Fibroblast of lung (primary cell): ENCODE measurements at regions not wholly inside any gene's neighbourhood (a gene's known extent, or its start where the extent isn't known, plus 50 kb on each side); places are given as distances from the start of the nearest gene placed in this dataset.

ENCODE experiments used
- DNase-seq, 2 donors: peaks; one replicate each; pipeline versions ENCODE4 v3.0.0 to v3.0.0-alpha.2; 2010; ENCODE audit warnings: low read depth in 2 of 2
- H2AFZ ChIP-seq: 2 replicates; pipeline ENCODE4 v1.5.1; 2012; ENCODE audit warnings: low read length, control low read depth, inconsistent platforms
- H3K27ac ChIP-seq: 2 replicates; pipeline ENCODE4 v1.5.1; 2011; ENCODE audit warnings: low read length, control low read depth; ENCODE audit not compliant: insufficient read depth
- H3K27me3 ChIP-seq: 2 replicates; pipeline ENCODE4 v1.5.1; 2011; ENCODE audit warnings: mild to moderate bottlenecking, low read length; ENCODE audit not compliant: control insufficient read depth, insufficient read depth
- H3K36me3 ChIP-seq: 2 replicates; pipeline ENCODE4 v1.5.1; 2011; ENCODE audit warnings: low read length; ENCODE audit not compliant: control insufficient read depth, insufficient read depth
- H3K4me1 ChIP-seq: 2 replicates; pipeline ENCODE4 v1.5.1; 2011; ENCODE audit warnings: low read length; ENCODE audit not compliant: control insufficient read depth, insufficient read depth; ENCODE audit errors: extremely low read depth
- H3K4me2 ChIP-seq: 2 replicates; pipeline ENCODE4 v1.5.1; 2011; ENCODE audit warnings: low read length, control low read depth; ENCODE audit not compliant: insufficient read depth; ENCODE audit errors: extremely low read depth
- H3K4me3 ChIP-seq, 4 experiments: fragments of 200-600 bp in 1 of 4; sonication (generic) in 1 of 4; replicated peaks in 1 of 4; 2 replicates each; pipeline ENCODE4 v1.5.1; 2011 to 2016; ENCODE audit warnings: low read length in 4 of 4, low read depth in 3 of 4, mild to moderate bottlenecking in 3 of 4, control low read depth in 2 of 4, inconsistent platforms in 1 of 4, mixed read lengths in 1 of 4; ENCODE audit not compliant: insufficient read depth in 1 of 4; ENCODE audit errors: control extremely low read depth in 1 of 4
- H3K79me2 ChIP-seq: 2 replicates; pipeline ENCODE4 v1.5.1; 2012; ENCODE audit warnings: mild to moderate bottlenecking, low read length, inconsistent platforms; ENCODE audit not compliant: control insufficient read depth, insufficient read depth
- H3K9ac ChIP-seq: 2 replicates; pipeline ENCODE4 v1.5.1; 2011; ENCODE audit warnings: mild to moderate bottlenecking, low read length, control low read depth; ENCODE audit not compliant: insufficient read depth
- H3K9me3 ChIP-seq: 2 replicates; pipeline ENCODE4 v1.5.1; 2012; ENCODE audit warnings: low read depth, low read length; ENCODE audit not compliant: control insufficient read depth, insufficient read depth
- H4K20me1 ChIP-seq: 2 replicates; pipeline ENCODE4 v1.5.1; 2011; ENCODE audit warnings: low read length; ENCODE audit not compliant: control insufficient read depth, insufficient read depth; ENCODE audit errors: extremely low read depth
- CTCF ChIP-seq, 2 donors: IDR thresholded peaks in 1 of 2; conservative IDR thresholded peaks in 1 of 2; 1 replicate in 1 of 2; 2 replicates in 1 of 2; pipeline ENCODE4 v1.5.1; 2011 to 2012; ENCODE audit warnings: low read length in 2 of 2, control low read depth in 1 of 2, inconsistent platforms in 1 of 2, low read depth in 1 of 2, mild to moderate bottlenecking in 1 of 2
- EZH2 ChIP-seq: IDR thresholded peaks from 2 replicates; pipeline ENCODE4 v1.5.1; 2012; ENCODE audit warnings: low read length, control low read depth, mild to moderate bottlenecking; ENCODE audit errors: missing control alignments

- Histone ChIP-seq H3K4me2 (no peak overlapping the region), H3K79me2 (no peaks in the 10 kb centered on the region), H3K4me1 (no peaks in the 10 kb centered on the region), H3K9me3 (no peaks in the 10 kb centered on the region), H4K20me1 (no peaks in the 10 kb centered on the region), H3K27ac (no peak overlapping the region), H3K36me3 (no peaks in the 10 kb centered on the region), H3K9ac (no peak overlapping the region), H3K27me3 (no peaks in the 10 kb centered on the region), H3K4me3 (no peak overlapping the region), H2AFZ (no peak overlapping the region)
- no peak for TF ChIP-seq CTCF (conservative IDR thresholded peaks at IDR 0.05 in 1 of 2, IDR thresholded peaks at IDR 0.05 in 1 of 2; ENCODE audit: low read depth in 1 of 2, low read length in 2 of 2)
- TF ChIP-seq EZH2, result no peak
- no peak for DNase-seq
These were observed 367.4 kb upstream of the ARX start for GRCh38 chrX:25383196-25383595.

GRCh38 chrX:25356456-25356855, 340.7 kb upstream of the ARX start:
- Histone ChIP-seq H3K27me3 (no peaks in the 10 kb centered on the region), H4K20me1 (no peaks in the 10 kb centered on the region), H3K27ac (no peak overlapping the region), H3K79me2 (no peaks in the 10 kb centered on the region), H3K4me3 (no peak overlapping the region), H3K9me3 (no peaks in the 10 kb centered on the region), H3K9ac (no peak overlapping the region), H2AFZ (no peak overlapping the region), H3K36me3 (no peaks in the 10 kb centered on the region), H3K4me2 (no peak overlapping the region), H3K4me1 (no peaks in the 10 kb centered on the region)
- DNase-seq, result no peak
- TF ChIP-seq CTCF (conservative IDR thresholded peaks at IDR 0.05 in 1 of 2, IDR thresholded peaks at IDR 0.05 in 1 of 2; ENCODE audit: low read depth in 1 of 2, low read length in 2 of 2) (no peak), EZH2 (no peak)

- no peak overlapping the region for H3K27ac ChIP-seq
- no peaks in the 10 kb centered on the region for H3K9me3 ChIP-seq
- no peaks in the 10 kb centered on the region for H3K79me2 ChIP-seq
- H2AFZ ChIP-seq, result no peak overlapping the region
- H3K4me1 ChIP-seq, result no peaks in the 10 kb centered on the region
- H3K4me3 ChIP-seq, result no peak overlapping the region
- H3K4me2 ChIP-seq, result no peak overlapping the region
- H3K27me3 ChIP-seq, result no peaks in the 10 kb centered on the region
- no peaks in the 10 kb centered on the region for H4K20me1 ChIP-seq
- TF ChIP-seq EZH2 (no peak), CTCF (conservative IDR thresholded peaks at IDR 0.05 in 1 of 2, IDR thresholded peaks at IDR 0.05 in 1 of 2; ENCODE audit: low read depth in 1 of 2, low read length in 2 of 2) (no peak)
- DNase-seq, result no peak
- no peaks in the 10 kb centered on the region for H3K36me3 ChIP-seq
- no peak overlapping the region for H3K9ac ChIP-seq
These were observed 328.6 kb upstream of the ARX start for GRCh38 chrX:25344161-25344936.
